Skeletal muscle tissue (tissue), 3 donors: ENCODE measurements at regions not wholly inside any gene's neighbourhood (a gene's known extent, or its start where the extent isn't known, plus 50 kb on each side); places are given as distances from the start of the nearest gene placed in this dataset.

Experiments used
- H3K27ac ChIP-seq: one replicate; pipeline ENCODE4 v1.7.0; 2013; ENCODE audit warnings: mild to moderate bottlenecking, low read depth, low read length, inconsistent platforms
- H3K27me3 ChIP-seq, 3 donors: one replicate each; pipeline ENCODE4 v1.7.0; 2013; ENCODE audit warnings: low read length in 3 of 3; ENCODE audit not compliant: control insufficient read depth in 3 of 3, insufficient read depth in 3 of 3
- H3K36me3 ChIP-seq, 3 donors: one replicate each; pipeline ENCODE4 v1.7.0; 2013; ENCODE audit warnings: low read length in 3 of 3; ENCODE audit not compliant: control insufficient read depth in 3 of 3, insufficient read depth in 3 of 3
- H3K4me1 ChIP-seq, 3 donors: one replicate each; pipeline ENCODE4 v1.7.0; 2013; ENCODE audit warnings: low read length in 3 of 3, mild to moderate bottlenecking in 3 of 3; ENCODE audit not compliant: control insufficient read depth in 3 of 3, insufficient read depth in 3 of 3
- H3K4me3 ChIP-seq, 3 donors: one replicate each; pipeline ENCODE4 v1.7.0; 2013; ENCODE audit warnings: low read length in 3 of 3
- H3K9ac ChIP-seq, 3 donors: one replicate each; pipeline ENCODE4 v1.7.0; 2013; ENCODE audit warnings: low read length in 3 of 3, mild to moderate bottlenecking in 3 of 3, moderate library complexity in 2 of 3, low read depth in 1 of 3
- H3K9me3 ChIP-seq, 3 donors: one replicate each; pipeline ENCODE4 v1.7.0; 2013; ENCODE audit warnings: low read length in 3 of 3; ENCODE audit not compliant: control insufficient read depth in 3 of 3
- donor health status: Osteomylitis.

DNA sequence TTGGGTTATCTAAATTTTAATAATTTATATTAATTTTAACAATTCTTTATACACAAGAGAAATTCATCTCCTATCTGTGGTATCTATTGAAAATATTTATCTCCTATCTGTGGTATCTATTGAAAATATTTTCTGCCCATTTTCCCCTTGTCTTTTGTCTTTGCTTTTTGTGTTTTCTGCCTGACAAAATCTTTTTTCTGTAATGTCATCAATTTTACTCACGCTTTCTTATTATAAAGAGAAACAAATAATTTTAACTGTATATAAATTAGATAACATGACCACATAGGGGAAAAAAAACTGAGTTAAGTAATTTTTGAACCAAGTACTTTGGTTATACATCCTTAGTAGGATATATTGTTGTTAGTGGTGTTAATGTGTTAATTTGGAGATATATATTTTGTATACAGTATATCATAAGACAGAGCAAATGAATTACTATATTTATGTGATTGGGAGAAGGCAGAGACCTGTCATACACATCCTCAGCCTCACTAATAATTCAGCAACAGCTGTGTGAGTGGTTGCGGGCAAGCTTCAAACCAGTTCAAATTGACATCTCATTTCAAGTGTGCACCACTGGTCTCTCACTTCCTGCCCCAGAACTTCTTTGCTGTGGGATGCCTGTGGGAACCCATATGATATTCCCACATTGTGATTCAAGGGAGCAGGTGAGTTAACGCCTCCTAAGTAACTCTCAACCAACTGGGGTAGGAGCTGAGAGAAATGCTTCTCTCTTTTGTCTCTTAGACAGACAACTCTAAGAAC lies 292.4 kb downstream of the SP3 start:
- no peaks in the 10 kb centered on the region for H3K27me3 ChIP-seq
- H3K9me3 ChIP-seq = no peaks in the 10 kb centered on the region
- no peak overlapping the region for H3K27ac ChIP-seq
- no peak overlapping the region for H3K9ac ChIP-seq
- H3K4me3 ChIP-seq = no peak overlapping the region
- H3K4me1 ChIP-seq = no peaks in the 10 kb centered on the region
- no peaks in the 10 kb centered on the region for H3K36me3 ChIP-seq

DNA sequence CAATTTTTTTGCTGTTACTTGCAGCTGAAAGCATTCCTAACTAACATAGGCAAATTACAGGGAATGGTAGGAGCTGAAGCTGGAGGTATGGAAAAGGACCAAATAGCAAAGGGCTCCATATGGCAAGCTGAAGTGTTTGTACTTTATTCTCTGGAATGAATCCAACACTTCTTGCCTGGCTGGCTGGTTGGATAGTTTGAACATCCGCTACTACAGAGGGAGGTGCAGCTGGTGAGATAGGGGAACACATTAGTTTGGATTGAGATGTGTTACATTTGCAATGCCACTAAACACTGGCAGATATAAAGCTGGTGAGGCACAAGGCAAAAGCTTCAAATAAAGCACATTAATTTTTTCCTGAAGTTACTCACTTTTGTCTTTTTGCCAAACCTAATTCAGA lies 291.5 kb downstream of the SP3 start:
- no peaks in the 10 kb centered on the region for H3K4me1 ChIP-seq

DNA sequence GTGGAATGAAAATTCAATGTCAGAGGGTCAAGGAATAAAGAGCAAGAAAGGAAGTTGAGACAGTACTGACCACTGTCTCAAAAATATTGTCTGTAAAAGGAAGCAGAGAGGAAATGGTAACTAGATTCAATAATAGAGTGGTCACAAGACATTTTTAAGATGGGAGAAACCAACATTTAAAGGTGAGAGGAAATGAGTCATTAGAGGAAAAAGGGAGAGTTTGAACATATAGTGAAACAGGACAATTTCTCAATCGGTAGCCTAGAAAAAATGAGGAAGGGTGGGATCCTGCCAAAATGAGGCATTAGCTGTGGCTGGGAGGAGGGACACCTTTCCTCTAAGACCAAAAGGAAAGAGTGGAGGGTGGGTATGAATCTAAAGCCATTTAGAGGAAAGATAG lies 288.5 kb downstream of the SP3 start:
- Histone ChIP-seq H3K9ac (no peak overlapping the region), H3K27ac (no peak overlapping the region), H3K9me3 (peaks cover 0 to 4% (median 0%) of the 10 kb centered on the region in 3 donors), H3K27me3 (no peaks in the 10 kb centered on the region), H3K4me3 (no peak overlapping the region), H3K36me3 (no peaks in the 10 kb centered on the region), H3K4me1 (no peaks in the 10 kb centered on the region)

More for the DNA sequence above, 291.5 kb downstream of the SP3 start:
- Histone ChIP-seq H3K27me3 (no peaks in the 10 kb centered on the region), H3K4me3 (no peak overlapping the region), H3K36me3 (no peaks in the 10 kb centered on the region), H3K9me3 (no peaks in the 10 kb centered on the region), H3K27ac (no peak overlapping the region), H3K9ac (no peak overlapping the region)

DNA sequence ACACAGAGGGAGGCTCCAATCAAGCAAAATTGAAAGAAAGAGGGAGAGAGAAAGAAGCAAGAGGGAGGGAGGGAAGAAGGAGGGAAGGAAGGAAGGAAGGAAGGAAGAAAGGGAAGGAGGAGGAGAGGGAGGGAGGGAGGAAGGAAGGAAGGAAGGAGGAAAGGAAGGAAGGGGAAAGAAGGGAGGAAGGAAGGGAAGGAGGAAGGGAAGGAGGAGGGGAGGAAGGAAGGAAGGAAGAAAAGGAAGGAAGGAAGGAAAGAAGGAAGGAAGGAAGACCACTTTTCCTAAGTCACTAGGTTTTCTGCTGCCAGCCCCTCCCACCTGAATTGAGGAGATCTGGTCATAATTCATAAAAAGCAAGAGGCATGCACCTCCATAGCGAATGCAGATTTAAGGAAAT lies 287.0 kb downstream of the SP3 start:
- Histone ChIP-seq H3K27ac (no peak overlapping the region), H3K36me3 (no peaks in the 10 kb centered on the region), H3K9ac (no peak overlapping the region), H3K27me3 (no peaks in the 10 kb centered on the region), H3K4me1 (no peaks in the 10 kb centered on the region), H3K4me3 (no peak overlapping the region), H3K9me3 (peaks cover 0 to 4% (median 0%) of the 10 kb centered on the region in 3 donors)

DNA sequence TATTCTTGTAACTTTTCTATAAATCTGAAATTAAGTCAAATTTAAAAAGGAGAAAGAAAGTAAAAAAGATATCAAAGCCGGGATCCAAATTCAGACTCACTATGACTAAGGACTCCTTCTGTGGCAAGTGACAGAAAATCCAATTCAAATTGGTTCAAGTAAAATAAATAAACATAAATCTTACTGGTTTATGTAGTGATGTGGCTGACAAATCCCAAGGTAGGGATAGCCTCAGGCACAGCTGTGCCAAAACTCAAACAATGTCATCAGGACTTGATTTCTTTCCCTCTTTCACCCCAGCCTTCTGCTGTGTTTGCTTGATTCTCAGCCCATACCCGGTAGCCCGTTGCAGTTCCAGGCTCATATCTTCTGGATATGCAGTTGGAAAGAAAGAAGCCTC lies 284.6 kb downstream of the SP3 start:
- no peaks in the 10 kb centered on the region for H3K36me3 ChIP-seq
- H3K27ac ChIP-seq = no peak overlapping the region
- no peak overlapping the region for H3K9ac ChIP-seq
- H3K9me3 ChIP-seq = peaks cover 0 to 4% (median 0%) of the 10 kb centered on the region in 3 donors
- H3K4me1 ChIP-seq = no peaks in the 10 kb centered on the region
- H3K4me3 ChIP-seq = no peak overlapping the region
- no peaks in the 10 kb centered on the region for H3K27me3 ChIP-seq

DNA sequence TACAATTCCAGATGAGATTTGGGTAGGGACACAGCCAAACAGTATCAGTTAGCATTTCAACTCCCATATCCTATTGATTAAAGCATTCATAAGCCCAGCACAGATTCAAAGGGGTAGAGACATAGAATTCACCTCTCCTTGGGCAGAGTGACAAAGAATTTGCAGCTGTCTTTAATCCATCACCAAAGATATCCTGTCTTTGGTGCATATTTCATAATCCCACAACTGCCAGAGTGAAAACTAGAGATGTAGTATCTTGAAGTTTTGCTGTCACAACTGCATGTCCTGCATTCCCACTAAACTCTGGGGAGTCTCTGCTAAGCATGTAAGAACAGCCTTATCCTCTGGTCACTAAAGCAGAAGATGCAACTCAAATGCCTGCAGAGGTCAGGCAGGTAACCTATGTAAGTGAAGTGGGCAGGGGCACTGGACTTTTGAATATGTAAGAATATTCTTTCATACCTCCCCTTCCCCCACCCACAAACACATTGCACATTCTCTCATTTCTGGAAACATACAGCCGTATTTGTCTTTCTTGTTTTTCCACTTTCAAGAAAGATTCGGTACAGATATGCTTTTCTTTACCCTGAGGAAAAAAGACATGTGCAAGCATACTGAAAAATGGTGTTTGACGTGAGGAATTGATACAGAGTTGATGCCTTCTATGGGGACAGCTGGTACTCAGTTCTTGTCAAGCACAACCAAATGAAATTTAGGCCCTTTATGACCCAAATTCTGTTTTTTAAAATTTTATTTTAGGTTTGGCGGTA lies 283.1 kb downstream of the SP3 start:
- Histone ChIP-seq H3K36me3 (no peaks in the 10 kb centered on the region), H3K4me1 (no peaks in the 10 kb centered on the region), H3K9ac (no peak overlapping the region), H3K27me3 (no peaks in the 10 kb centered on the region), H3K9me3 (peaks cover 0 to 4% (median 0%) of the 10 kb centered on the region in 3 donors), H3K27ac (no peak overlapping the region), H3K4me3 (no peak overlapping the region)

DNA sequence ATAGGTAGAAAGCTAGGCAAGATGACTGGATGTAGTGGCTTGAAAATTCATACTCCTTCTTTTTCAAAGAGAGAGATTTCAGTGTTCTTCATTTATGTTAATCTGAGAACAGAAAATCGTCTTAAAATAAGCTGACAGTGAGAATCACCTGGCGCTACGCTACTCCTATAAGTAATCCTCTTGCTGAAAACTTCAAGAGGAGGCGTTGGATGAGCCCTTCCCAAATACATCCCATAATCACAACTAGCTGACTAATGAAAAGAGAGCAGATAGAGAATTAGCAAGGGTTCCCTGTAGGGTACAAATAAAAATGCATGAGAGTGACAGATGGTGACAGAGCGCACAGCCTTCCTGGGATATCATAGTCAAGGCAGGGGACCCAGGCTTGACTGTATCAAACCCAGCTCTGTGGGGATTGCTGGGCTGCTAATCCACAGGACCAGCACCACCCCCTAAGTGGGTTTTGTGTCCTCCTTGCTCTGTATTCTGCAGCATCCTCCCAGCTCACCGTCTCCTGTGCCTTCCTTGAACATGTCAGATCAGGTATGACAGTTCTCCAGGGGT lies 280.2 kb downstream of the SP3 start:
- no peaks in the 10 kb centered on the region for H3K4me1 ChIP-seq
- peaks cover 0 to 4% (median 0%) of the 10 kb centered on the region in 3 donors for H3K9me3 ChIP-seq
- H3K27ac ChIP-seq = no peak overlapping the region
- H3K27me3 ChIP-seq = no peaks in the 10 kb centered on the region
- no peak overlapping the region for H3K4me3 ChIP-seq
- H3K36me3 ChIP-seq = no peaks in the 10 kb centered on the region
- no peak overlapping the region for H3K9ac ChIP-seq

DNA sequence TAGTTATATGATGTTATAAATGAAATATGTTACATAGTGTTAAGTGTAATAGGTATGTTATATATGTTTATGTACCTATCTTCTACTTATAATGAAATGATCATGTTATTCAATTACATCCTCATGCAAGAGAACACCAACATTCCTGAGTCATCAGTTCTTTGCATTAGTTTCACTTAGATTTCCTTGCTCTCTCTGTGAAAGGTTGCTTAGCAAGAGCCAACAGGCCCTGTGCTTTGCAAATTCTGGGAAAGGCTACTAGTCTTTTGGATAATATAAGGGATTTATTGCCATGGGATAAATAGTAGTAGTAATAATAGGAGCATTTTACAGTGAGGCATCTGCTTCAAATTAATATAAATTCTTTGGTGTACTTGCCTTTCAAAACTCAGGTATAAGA lies 274.8 kb downstream of the SP3 start:
- H3K4me3 ChIP-seq = no peak overlapping the region
- H3K27ac ChIP-seq = no peak overlapping the region
- H3K36me3 ChIP-seq = no peaks in the 10 kb centered on the region
- H3K27me3 ChIP-seq = no peaks in the 10 kb centered on the region
- H3K9me3 ChIP-seq = no peaks in the 10 kb centered on the region
- H3K9ac ChIP-seq = no peak overlapping the region
- H3K4me1 ChIP-seq = no peaks in the 10 kb centered on the region

DNA sequence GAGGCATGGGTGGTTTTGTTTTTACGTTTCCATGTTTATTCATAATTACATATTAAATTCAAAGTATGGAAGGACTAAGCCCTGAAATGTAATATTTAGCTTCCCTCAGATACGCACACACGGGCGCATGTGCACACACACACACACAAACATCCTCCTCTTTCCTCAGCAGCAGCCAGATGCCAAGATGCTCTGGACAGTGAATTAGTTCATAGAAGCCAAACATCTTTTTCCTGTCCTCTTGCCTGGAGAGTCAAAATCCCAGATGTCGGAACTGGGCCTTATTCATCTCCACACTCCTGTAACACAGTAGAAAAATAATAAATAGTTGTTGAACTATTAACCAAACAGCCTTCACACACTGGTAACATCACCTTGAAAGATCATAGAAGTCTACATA lies 273.1 kb downstream of the SP3 start:
- Histone ChIP-seq H3K9me3 (no peaks in the 10 kb centered on the region), H3K27ac (no peak overlapping the region), H3K4me3 (no peak overlapping the region), H3K27me3 (no peaks in the 10 kb centered on the region), H3K9ac (no peak overlapping the region), H3K36me3 (no peaks in the 10 kb centered on the region), H3K4me1 (no peaks in the 10 kb centered on the region)

DNA sequence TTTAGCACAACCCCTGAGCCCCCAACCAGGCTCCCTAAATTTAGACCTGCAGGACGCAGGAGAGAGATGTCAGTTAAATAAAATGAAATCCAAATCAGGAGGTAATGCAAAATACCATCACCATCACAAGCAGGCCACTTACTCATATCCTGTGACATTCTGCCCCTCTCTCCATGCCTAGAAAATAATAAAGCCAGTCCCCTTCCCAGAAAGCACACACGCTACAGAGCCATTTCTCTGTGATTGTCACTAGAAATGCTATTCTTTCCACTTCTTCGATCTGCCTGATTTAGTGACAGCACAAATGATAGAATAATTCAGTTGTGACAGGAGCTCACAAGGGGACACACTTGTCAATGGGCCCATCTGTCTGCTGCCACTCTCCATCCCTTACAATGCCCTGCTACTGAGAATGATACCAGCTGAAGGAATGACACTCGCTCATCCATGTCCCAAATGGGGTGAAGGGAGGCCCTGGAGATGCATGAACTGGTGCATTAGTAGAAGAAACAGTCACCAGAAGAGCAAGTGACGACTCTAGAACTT lies 272.1 kb downstream of the SP3 start:
- no peaks in the 10 kb centered on the region for H3K36me3 ChIP-seq
- H3K9me3 ChIP-seq = no peaks in the 10 kb centered on the region
- no peak overlapping the region for H3K9ac ChIP-seq
- H3K4me1 ChIP-seq = no peaks in the 10 kb centered on the region
- H3K27me3 ChIP-seq = no peaks in the 10 kb centered on the region
- no peak overlapping the region for H3K4me3 ChIP-seq
- H3K27ac ChIP-seq = no peak overlapping the region
